ENCODE measurements at regions not wholly inside any gene's neighbourhood (a gene's known extent, or its start where the extent isn't known, plus 50 kb on each side); places are given as distances from the start of the nearest gene placed in this dataset.

- Histone ChIP-seq H3K36me3 (ENCODE audit: insufficient read depth) (no peaks in the 10 kb centered on the region), H3K27me3 (ENCODE audit: insufficient read depth, low read depth) (no peaks in the 10 kb centered on the region), H3K4me2 (no peak overlapping the region), H3K79me2 (ENCODE audit: insufficient read depth, low read depth) (no peaks in the 10 kb centered on the region), H3K4me1 (ENCODE audit: low read depth, poor library complexity, severe bottlenecking) (no peaks in the 10 kb centered on the region), H3K9ac (no peak overlapping the region), H3K27ac (no peak overlapping the region), H2AFZ (ENCODE audit: low read depth) (no peak overlapping the region), H3K4me3 (IDR thresholded peaks at IDR 0.05; ENCODE audit: insufficient read depth, low read depth, low read length) (no peak overlapping the region), H4K20me1 (ENCODE audit: insufficient read depth) (no peaks in the 10 kb centered on the region)
- TF ChIP-seq CTCF (conservative IDR thresholded peaks at IDR 0.05; ENCODE audit: low read depth, low read length) = no peak
Observed at GRCh38 chr13:30829833-30830637, 76.0 kb upstream of the MEDAG start.

DNA sequence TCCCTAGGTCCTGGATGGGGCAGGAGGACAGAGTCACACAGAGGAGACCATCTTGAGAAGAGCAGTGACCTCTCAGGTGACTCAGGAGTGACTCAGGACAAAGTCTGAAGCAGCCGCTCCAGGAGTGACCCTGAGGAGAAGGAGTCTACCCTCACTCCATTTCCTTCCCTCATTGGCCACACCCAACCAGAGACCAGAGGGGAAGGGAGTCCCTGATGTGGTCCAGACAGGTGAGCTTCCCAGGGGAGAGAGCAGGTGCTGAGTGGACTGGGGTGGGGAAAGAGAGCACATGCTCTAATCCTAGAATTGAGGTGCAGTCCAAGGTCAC lies 75.5 kb upstream of the MEDAG start:
- Histone ChIP-seq H3K79me2 (ENCODE audit: insufficient read depth, low read depth) (no peaks in the 10 kb centered on the region), H3K9ac (no peak overlapping the region), H3K4me2 (no peak overlapping the region), H3K4me1 (ENCODE audit: low read depth, poor library complexity, severe bottlenecking) (no peaks in the 10 kb centered on the region), H4K20me1 (ENCODE audit: insufficient read depth) (no peaks in the 10 kb centered on the region), H2AFZ (ENCODE audit: low read depth) (no peak overlapping the region), H3K27me3 (ENCODE audit: insufficient read depth, low read depth) (no peaks in the 10 kb centered on the region), H3K36me3 (ENCODE audit: insufficient read depth) (no peaks in the 10 kb centered on the region), H3K27ac (no peak overlapping the region), H3K4me3 (IDR thresholded peaks at IDR 0.05; ENCODE audit: insufficient read depth, low read depth, low read length) (no peak overlapping the region)
- TF ChIP-seq CTCF (conservative IDR thresholded peaks at IDR 0.05; ENCODE audit: low read depth, low read length) = no peak

DNA sequence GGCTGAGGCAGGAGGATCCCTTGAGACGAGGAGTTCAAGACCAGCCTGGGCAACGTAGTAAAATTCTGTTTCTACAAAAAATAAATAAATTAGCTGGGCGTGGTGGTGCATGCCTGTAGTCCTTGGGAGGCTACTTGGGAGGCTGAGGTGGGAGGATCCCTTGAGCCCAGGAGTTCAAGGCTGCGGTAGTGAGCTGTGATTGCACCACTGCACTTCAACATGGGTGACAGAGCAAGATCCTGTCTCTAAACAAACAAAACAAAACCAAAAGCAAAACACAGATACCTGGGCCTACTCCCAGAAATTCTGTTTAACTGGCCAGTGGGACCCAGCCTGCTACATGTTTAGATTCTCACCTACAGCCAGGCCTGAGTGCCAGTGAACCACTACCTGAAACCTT lies 74.6 kb upstream of the MEDAG start:
- no peaks in the 10 kb centered on the region for H3K27me3 ChIP-seq (ENCODE audit: insufficient read depth, low read depth)
- no peaks in the 10 kb centered on the region for H3K36me3 ChIP-seq (ENCODE audit: insufficient read depth)
- no peaks in the 10 kb centered on the region for H3K4me1 ChIP-seq (ENCODE audit: low read depth, poor library complexity, severe bottlenecking)
- H3K4me2 ChIP-seq = no peak overlapping the region
- H4K20me1 ChIP-seq (ENCODE audit: insufficient read depth) = no peaks in the 10 kb centered on the region
- no peak for TF ChIP-seq CTCF (conservative IDR thresholded peaks at IDR 0.05; ENCODE audit: low read depth, low read length)
- H3K27ac ChIP-seq = no peak overlapping the region
- H2AFZ ChIP-seq (ENCODE audit: low read depth) = no peak overlapping the region
- H3K79me2 ChIP-seq (ENCODE audit: insufficient read depth, low read depth) = no peaks in the 10 kb centered on the region
- no peak overlapping the region for H3K4me3 ChIP-seq (IDR thresholded peaks at IDR 0.05; ENCODE audit: insufficient read depth, low read depth, low read length)
- H3K9ac ChIP-seq = no peak overlapping the region

GRCh38 chr13:30832377-30832776 lies 73.7 kb upstream of the MEDAG start:
- Histone ChIP-seq H3K4me3 (IDR thresholded peaks at IDR 0.05; ENCODE audit: insufficient read depth, low read depth, low read length) (no peak overlapping the region), H3K9ac (no peak overlapping the region), H3K79me2 (ENCODE audit: insufficient read depth, low read depth) (no peaks in the 10 kb centered on the region), H3K36me3 (ENCODE audit: insufficient read depth) (no peaks in the 10 kb centered on the region), H3K4me2 (no peak overlapping the region), H3K4me1 (ENCODE audit: low read depth, poor library complexity, severe bottlenecking) (no peaks in the 10 kb centered on the region), H4K20me1 (ENCODE audit: insufficient read depth) (no peaks in the 10 kb centered on the region), H3K27ac (no peak overlapping the region), H2AFZ (ENCODE audit: low read depth) (no peak overlapping the region), H3K27me3 (ENCODE audit: insufficient read depth, low read depth) (no peaks in the 10 kb centered on the region)
- TF ChIP-seq CTCF (conservative IDR thresholded peaks at IDR 0.05; ENCODE audit: low read depth, low read length) = no peak

Measured in KMS-11 (cell line).